H1 (cell line): ENCODE measurements at regions not wholly inside any gene's neighbourhood (a gene's known extent, or its start where the extent isn't known, plus 50 kb on each side); places are given as distances from the start of the nearest gene placed in this dataset.

ENCODE experiments used
- KDM1A ChIP-seq: fragments of 200-600, 300-600 bp; sonication (generic); IDR thresholded peaks from 2 replicates; pipeline ENCODE4 v1.7.1; 2016; ENCODE audit warnings: mild to moderate bottlenecking, low read length, borderline replicate concordance
- RXRA ChIP-seq: IDR thresholded peaks from 2 replicates; pipeline ENCODE4 v1.6.1; 2011; ENCODE audit warnings: low read depth, mild to moderate bottlenecking, low read length, moderate library complexity; ENCODE audit not compliant: insufficient read depth
- TF ChIP-seq, protein P1 (sequence below): IDR thresholded peaks from 2 replicates; pipeline ENCODE4 v1.6.1; 2012; ENCODE audit warnings: low read length, inconsistent platforms

DNA sequence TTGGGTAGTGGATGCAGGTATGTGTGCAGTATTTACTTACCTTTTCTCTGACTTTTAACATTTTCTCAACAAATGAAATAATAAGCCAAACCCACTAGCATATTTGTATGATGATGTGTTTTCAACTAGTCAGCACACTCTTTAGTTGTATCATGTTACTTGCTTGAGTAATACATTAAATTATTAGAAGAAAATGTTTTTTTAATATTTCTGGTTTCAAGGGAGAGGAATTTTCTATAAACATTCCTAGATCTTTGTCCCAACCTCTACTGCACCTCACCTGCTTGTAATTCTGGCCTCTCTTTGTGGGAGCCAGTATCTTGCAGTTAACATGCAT lies 161.8 kb upstream of the CBLB start (continued):
- TF ChIP-seq KDM1A (no peak), RXRA (no peak)
- TF ChIP-seq, protein P1, sequence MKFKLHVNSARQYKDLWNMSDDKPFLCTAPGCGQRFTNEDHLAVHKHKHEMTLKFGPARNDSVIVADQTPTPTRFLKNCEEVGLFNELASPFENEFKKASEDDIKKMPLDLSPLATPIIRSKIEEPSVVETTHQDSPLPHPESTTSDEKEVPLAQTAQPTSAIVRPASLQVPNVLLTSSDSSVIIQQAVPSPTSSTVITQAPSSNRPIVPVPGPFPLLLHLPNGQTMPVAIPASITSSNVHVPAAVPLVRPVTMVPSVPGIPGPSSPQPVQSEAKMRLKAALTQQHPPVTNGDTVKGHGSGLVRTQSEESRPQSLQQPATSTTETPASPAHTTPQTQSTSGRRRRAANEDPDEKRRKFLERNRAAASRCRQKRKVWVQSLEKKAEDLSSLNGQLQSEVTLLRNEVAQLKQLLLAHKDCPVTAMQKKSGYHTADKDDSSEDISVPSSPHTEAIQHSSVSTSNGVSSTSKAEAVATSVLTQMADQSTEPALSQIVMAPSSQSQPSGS, result no peak
